Lower leg skin (tissue), 3 donors: ENCODE measurements at regions not wholly inside any gene's neighbourhood (a gene's known extent, or its start where the extent isn't known, plus 50 kb on each side); places are given as distances from the start of the nearest gene placed in this dataset.

Experiments
- POLR2A ChIP-seq, 2 donors: fragments of 450-650 bp; IDR thresholded peaks; one replicate each; pipeline ENCODE4 v1.6.1; 2016 to 2017; ENCODE audit warnings: antibody characterized with exemption in 2 of 2, mild to moderate bottlenecking in 1 of 2, moderate library complexity in 1 of 2
- TF ChIP-seq, protein P1 (sequence below), 3 donors: fragments of 450-650 bp; IDR thresholded peaks; one replicate each; pipeline ENCODE4 v1.5.1; 2016; ENCODE audit warnings: antibody characterized with exemption in 3 of 3, mild to moderate bottlenecking in 3 of 3, moderate library complexity in 2 of 3

DNA sequence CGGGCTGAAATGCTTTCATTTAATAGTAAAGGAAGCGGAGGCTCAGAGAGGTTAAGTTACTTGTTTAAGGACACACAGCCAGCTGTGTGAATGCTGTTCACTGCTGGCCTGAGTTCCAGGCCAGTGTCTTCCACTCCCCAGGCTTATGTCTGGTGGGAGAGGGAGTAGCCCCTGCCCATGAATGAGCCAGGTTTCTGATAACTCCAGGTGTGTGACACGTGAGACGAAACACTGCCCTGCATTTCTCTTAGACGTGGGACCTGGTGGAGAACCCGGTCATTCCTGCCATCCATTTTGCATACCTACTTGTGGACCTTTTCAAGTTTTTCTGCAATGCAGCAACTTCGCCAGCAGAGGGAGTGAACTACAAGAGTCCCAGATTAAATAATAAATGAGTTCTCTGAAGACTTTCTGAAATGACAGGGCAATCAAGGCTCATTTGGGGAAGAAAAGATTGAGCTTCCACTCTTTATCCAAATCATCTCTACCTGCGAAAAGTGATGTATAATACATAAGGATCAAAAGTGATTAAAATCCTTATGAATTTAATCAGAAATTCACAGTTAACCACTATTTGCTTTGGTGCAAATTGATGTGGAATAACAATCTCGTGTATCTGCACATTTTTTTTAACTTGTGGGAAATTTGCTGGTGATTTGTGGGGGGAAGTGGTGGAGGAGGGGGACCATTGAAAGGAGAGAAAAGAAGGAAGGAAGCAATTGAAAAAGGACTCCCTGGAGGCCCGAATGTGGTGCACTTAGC, 79.4 kb upstream of the ASB18 start:
- TF ChIP-seq, protein P1, sequence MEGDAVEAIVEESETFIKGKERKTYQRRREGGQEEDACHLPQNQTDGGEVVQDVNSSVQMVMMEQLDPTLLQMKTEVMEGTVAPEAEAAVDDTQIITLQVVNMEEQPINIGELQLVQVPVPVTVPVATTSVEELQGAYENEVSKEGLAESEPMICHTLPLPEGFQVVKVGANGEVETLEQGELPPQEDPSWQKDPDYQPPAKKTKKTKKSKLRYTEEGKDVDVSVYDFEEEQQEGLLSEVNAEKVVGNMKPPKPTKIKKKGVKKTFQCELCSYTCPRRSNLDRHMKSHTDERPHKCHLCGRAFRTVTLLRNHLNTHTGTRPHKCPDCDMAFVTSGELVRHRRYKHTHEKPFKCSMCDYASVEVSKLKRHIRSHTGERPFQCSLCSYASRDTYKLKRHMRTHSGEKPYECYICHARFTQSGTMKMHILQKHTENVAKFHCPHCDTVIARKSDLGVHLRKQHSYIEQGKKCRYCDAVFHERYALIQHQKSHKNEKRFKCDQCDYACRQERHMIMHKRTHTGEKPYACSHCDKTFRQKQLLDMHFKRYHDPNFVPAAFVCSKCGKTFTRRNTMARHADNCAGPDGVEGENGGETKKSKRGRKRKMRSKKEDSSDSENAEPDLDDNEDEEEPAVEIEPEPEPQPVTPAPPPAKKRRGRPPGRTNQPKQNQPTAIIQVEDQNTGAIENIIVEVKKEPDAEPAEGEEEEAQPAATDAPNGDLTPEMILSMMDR (IDR thresholded peaks at IDR 0.05): no peak
- TF ChIP-seq POLR2A (IDR thresholded peaks at IDR 0.05): no peak
